SK-N-SH (cell line): ENCODE measurements at regions not wholly inside any gene's neighbourhood (a gene's known extent, or its start where the extent isn't known, plus 50 kb on each side); places are given as distances from the start of the nearest gene placed in this dataset.

Experiments
- CTCF ChIA-PET: fragments of 300-600, 350-600 bp; formaldehyde crosslinking; extraction: SDS; loops from one replicate; lab custom pipeline; 2021; lab: Yijun Ruan, JAX
- POLR2A ChIA-PET: fragments of 350-600 bp; sonication (Branson Sonifier 250); formaldehyde crosslinking; extraction: SDS; loops from one replicate; lab custom pipeline; 2020; ENCODE audit warnings: antibody characterized with exemption, inconsistent platforms; lab: Yijun Ruan, JAX
- DNase-seq: peaks from one replicate; pipeline ENCODE4 v3.0.0; 2012
- H2AFZ ChIP-seq: fragments of 200-600 bp; sonication (generic); 2 replicates; pipeline ENCODE4 v1.8.1; 2016; ENCODE audit warnings: antibody characterized with exemption, mild to moderate bottlenecking, low read depth
- H3F3A ChIP-seq: fragments of 200-600 bp; sonication (generic); replicated peaks from 2 replicates; pipeline ENCODE3; 2016; ENCODE audit warnings: antibody characterized with exemption, mild to moderate bottlenecking; ENCODE audit not compliant: insufficient read depth
- H3K27ac ChIP-seq, 2 experiments: fragments of 200-500 bp in 1 of 2; fragments of 200-600 bp in 1 of 2; sonication (Bioruptor generic) in 1 of 2; sonication (generic), shearing (Covaris generic) in 1 of 2; 2 replicates each; pipeline versions ENCODE4 v1.5.1 to v1.6.1; 2014 to 2016; ENCODE audit warnings: low read depth in 2 of 2, inconsistent platforms in 1 of 2, low read length in 1 of 2, mild to moderate bottlenecking in 1 of 2, mixed read lengths in 1 of 2
- H3K27me3 ChIP-seq: fragments of 200-600 bp; sonication (generic), shearing (Covaris generic); 2 replicates; pipeline ENCODE4 v1.6.1; 2016; ENCODE audit warnings: mixed run types; ENCODE audit not compliant: insufficient read depth
- H3K36me3 ChIP-seq, 2 experiments: fragments of 200-500 bp in 1 of 2; fragments of 200-600 bp in 1 of 2; sonication (Bioruptor generic) in 1 of 2; sonication (generic) in 1 of 2; replicated peaks in 1 of 2; 2 replicates each; pipeline versions ENCODE3 to v1.5.1; 2014 to 2016; ENCODE audit warnings: low read length in 1 of 2, mild to moderate bottlenecking in 1 of 2; ENCODE audit not compliant: insufficient read depth in 2 of 2, control insufficient read depth in 1 of 2
- H3K4me1 ChIP-seq, 2 experiments: fragments of 200-500 bp in 1 of 2; fragments of 200-600 bp in 1 of 2; sonication (Bioruptor generic) in 1 of 2; sonication (generic), shearing (Covaris generic) in 1 of 2; 2 replicates each; pipeline versions ENCODE4 v1.5.1 to v1.6.1; 2014 to 2016; ENCODE audit warnings: low read depth in 1 of 2, low read length in 1 of 2, mixed run types in 1 of 2; ENCODE audit not compliant: insufficient read depth in 2 of 2, control insufficient read depth in 1 of 2
- H3K4me2 ChIP-seq: fragments of 200-600 bp; sonication (generic), shearing (Covaris generic); 2 replicates; pipeline ENCODE4 v1.6.1; 2017; ENCODE audit warnings: mixed run types
- H3K4me3 ChIP-seq, 2 experiments: fragments of 200-500 bp in 1 of 2; fragments of 200-600 bp in 1 of 2; sonication (Bioruptor generic) in 1 of 2; sonication (generic), shearing (Covaris generic) in 1 of 2; 2 replicates each; pipeline versions ENCODE4 v1.5.1 to v1.8.1; 2014 to 2016; ENCODE audit warnings: low read depth in 2 of 2, inconsistent platforms in 1 of 2, low read length in 1 of 2, mild to moderate bottlenecking in 1 of 2, mixed read lengths in 1 of 2, moderate library complexity in 1 of 2
- H3K79me2 ChIP-seq: fragments of 200-600 bp; sonication (generic); 2 replicates; pipeline ENCODE4 v1.8.1; 2017; ENCODE audit warnings: mild to moderate bottlenecking; ENCODE audit not compliant: insufficient read depth
- H3K9ac ChIP-seq: fragments of 200-600 bp; sonication (generic); 2 replicates; pipeline ENCODE4 v1.6.1; 2017; ENCODE audit warnings: mixed run types
- H3K9me2 ChIP-seq: fragments of 200-600 bp; sonication (generic); 2 replicates; pipeline ENCODE4 v1.6.1; 2017; ENCODE audit warnings: mixed run types
- H3K9me3 ChIP-seq: fragments of 200-600 bp; sonication (generic); 2 replicates; pipeline ENCODE4 v1.6.1; 2017; ENCODE audit warnings: mixed run types, mild to moderate bottlenecking, moderate library complexity
- H4K20me1 ChIP-seq: fragments of 200-600 bp; sonication (generic); 2 replicates; pipeline ENCODE4 v1.6.1; 2017; ENCODE audit warnings: mild to moderate bottlenecking, mixed run types; ENCODE audit not compliant: insufficient read depth
- ELF1 ChIP-seq: IDR thresholded peaks from 2 replicates; pipeline ENCODE4 v1.4.0; 2012
- EP300 ChIP-seq, 2 experiments: IDR thresholded peaks; 2 replicates each; pipeline versions ENCODE4 v1.4.0 to v1.6.1; 2012; ENCODE audit warnings: borderline replicate concordance in 1 of 2, low read depth in 1 of 2, low read length in 1 of 2
- EZH2phosphoT487 ChIP-seq: fragments of 200-600 bp; sonication (generic); IDR thresholded peaks from 2 replicates; pipeline ENCODE4 v1.6.1; 2017; ENCODE audit warnings: low read depth, mixed run types, mild to moderate bottlenecking, antibody characterized with exemption, moderate library complexity, borderline replicate concordance
- FOXJ3 ChIP-seq: sonication (generic); formaldehyde crosslinking; IDR thresholded peaks from 2 replicates; pipeline ENCODE4 v1.5.1; 2020; ENCODE audit warnings: mild to moderate bottlenecking, missing genetic modification reagents
- FOXM1 ChIP-seq: IDR thresholded peaks from 2 replicates; pipeline ENCODE4 v1.4.0; 2012; ENCODE audit warnings: low read depth, mild to moderate bottlenecking
- IRF3 ChIP-seq: fragments of 150-350 bp; IDR thresholded peaks from 2 replicates; pipeline ENCODE4 v1.6.1; 2016; ENCODE audit warnings: mild to moderate bottlenecking, low read depth, low read length
- MAX ChIP-seq: IDR thresholded peaks from 2 replicates; pipeline ENCODE4 v1.4.0; 2012; ENCODE audit warnings: low read depth
- MEF2A ChIP-seq: IDR thresholded peaks from 2 replicates; pipeline ENCODE4 v1.4.0; 2012; ENCODE audit warnings: low read depth, borderline replicate concordance
- MXI1 ChIP-seq: IDR thresholded peaks from 2 replicates; pipeline ENCODE4 v1.6.1; 2012; ENCODE audit warnings: mild to moderate bottlenecking, low read depth, low read length, improper control_type of control experiment
- NRF1 ChIP-seq: IDR thresholded peaks from 2 replicates; pipeline ENCODE4 v1.6.1; 2012; ENCODE audit warnings: low read depth, mild to moderate bottlenecking, low read length
- PBX3 ChIP-seq: IDR thresholded peaks from 2 replicates; pipeline ENCODE4; 2012
- RAD21 ChIP-seq: IDR thresholded peaks from 2 replicates; pipeline ENCODE4 v1.6.1; 2012; ENCODE audit warnings: mild to moderate bottlenecking, low read length
- RFX5 ChIP-seq: IDR thresholded peaks from 2 replicates; pipeline ENCODE4 v1.6.1; 2012; ENCODE audit warnings: mild to moderate bottlenecking, improper control_type of control experiment, low read length
- SIN3A ChIP-seq: IDR thresholded peaks from 2 replicates; pipeline ENCODE4 v1.6.1; 2012; ENCODE audit warnings: low read depth, mild to moderate bottlenecking, low read length, moderate library complexity, borderline replicate concordance
- SMC3 ChIP-seq: IDR thresholded peaks from 2 replicates; pipeline ENCODE4 v1.6.1; 2012; ENCODE audit warnings: low read depth, low read length, improper control_type of control experiment
- TEAD4 ChIP-seq: IDR thresholded peaks from 2 replicates; pipeline ENCODE4 v1.4.0; 2012; ENCODE audit warnings: mild to moderate bottlenecking, borderline replicate concordance; ENCODE audit not compliant: insufficient read depth
- USF1 ChIP-seq: IDR thresholded peaks from 2 replicates; pipeline ENCODE4 v1.4.0; 2012; ENCODE audit warnings: low read depth, borderline replicate concordance
- WGBS: methylation state at CpG from one replicate; pipeline ENCODE4 v1.1.6; 2017; ENCODE audit warnings: low lambda C conversion rate; 5-methylcytosine and 5-hydroxymethylcytosine counted together
- TF ChIP-seq, protein P1 (sequence below): IDR thresholded peaks from 2 replicates; pipeline ENCODE4 v1.4.0; 2012; ENCODE audit warnings: low read depth, borderline replicate concordance

- Histone ChIP-seq H3K4me2 (no peak overlapping the region), H3K4me3 (no peak overlapping the region), H3K9me3 (no peaks in the 10 kb centered on the region), H3K9ac (no peak overlapping the region), H3K9me2 (no peaks in the 10 kb centered on the region), H3K27ac (no peak overlapping the region), H2AFZ (no peak overlapping the region), H3K27me3 (no peaks in the 10 kb centered on the region), H3F3A (no peaks in the 10 kb centered on the region), H4K20me1 (no peaks in the 10 kb centered on the region), H3K4me1 (no peaks in the 10 kb centered on the region), H3K79me2 (no peaks in the 10 kb centered on the region), H3K36me3 (no peaks in the 10 kb centered on the region)
- POLR2A ChIA-PET, result no interaction called here
- TF ChIP-seq ELF1, result no peak
- TF ChIP-seq PBX3, result no peak
- TF ChIP-seq RAD21, result no peak
- no peak for TF ChIP-seq RFX5
- TF ChIP-seq NRF1, result no peak
- TF ChIP-seq TEAD4, result no peak
- TF ChIP-seq MEF2A, result no peak
- no peak for TF ChIP-seq SIN3A
- TF ChIP-seq MXI1, result no peak
- TF ChIP-seq, protein P1, sequence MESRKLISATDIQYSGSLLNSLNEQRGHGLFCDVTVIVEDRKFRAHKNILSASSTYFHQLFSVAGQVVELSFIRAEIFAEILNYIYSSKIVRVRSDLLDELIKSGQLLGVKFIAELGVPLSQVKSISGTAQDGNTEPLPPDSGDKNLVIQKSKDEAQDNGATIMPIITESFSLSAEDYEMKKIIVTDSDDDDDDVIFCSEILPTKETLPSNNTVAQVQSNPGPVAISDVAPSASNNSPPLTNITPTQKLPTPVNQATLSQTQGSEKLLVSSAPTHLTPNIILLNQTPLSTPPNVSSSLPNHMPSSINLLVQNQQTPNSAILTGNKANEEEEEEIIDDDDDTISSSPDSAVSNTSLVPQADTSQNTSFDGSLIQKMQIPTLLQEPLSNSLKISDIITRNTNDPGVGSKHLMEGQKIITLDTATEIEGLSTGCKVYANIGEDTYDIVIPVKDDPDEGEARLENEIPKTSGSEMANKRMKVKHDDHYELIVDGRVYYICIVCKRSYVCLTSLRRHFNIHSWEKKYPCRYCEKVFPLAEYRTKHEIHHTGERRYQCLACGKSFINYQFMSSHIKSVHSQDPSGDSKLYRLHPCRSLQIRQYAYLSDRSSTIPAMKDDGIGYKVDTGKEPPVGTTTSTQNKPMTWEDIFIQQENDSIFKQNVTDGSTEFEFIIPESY, result no peak
- no peak for TF ChIP-seq IRF3
- TF ChIP-seq USF1, result no peak
- no peak for TF ChIP-seq FOXJ3
- no peak for TF ChIP-seq SMC3
- no peak for TF ChIP-seq MAX
- no peak for TF ChIP-seq EZH2phosphoT487
- TF ChIP-seq EP300 (IDR thresholded peaks at IDR 0.05; ENCODE audit: borderline replicate concordance in 1 of 2, low read depth in 1 of 2, low read length in 1 of 2), result no peak
- no peak for TF ChIP-seq FOXM1
- CTCF ChIA-PET, result interaction anchor here (1.0 to 6.5 kb wide), 4 partner anchors 26 to 840 kb away, joined by 5 to 70 read pairs (median 27); no protein-coding TSS in a partner anchor
- WGBS, result 39% methylated on average over 2 of the region's 2 CpGs
- DNase-seq, result no peak
Observed at GRCh38 chr3:137944593-137944992, 65.4 kb upstream of the CLDN18 start.
